Fibroblast of lung (primary cell): ENCODE measurements at regions not wholly inside any gene's neighbourhood (a gene's known extent, or its start where the extent isn't known, plus 50 kb on each side); places are given as distances from the start of the nearest gene placed in this dataset.

Source experiments
- DNase-seq, 2 donors: peaks; one replicate each; pipeline versions ENCODE4 v3.0.0 to v3.0.0-alpha.2; 2010; ENCODE audit warnings: low read depth in 2 of 2
- H2AFZ ChIP-seq: 2 replicates; pipeline ENCODE4 v1.5.1; 2012; ENCODE audit warnings: low read length, control low read depth, inconsistent platforms
- H3K27ac ChIP-seq: 2 replicates; pipeline ENCODE4 v1.5.1; 2011; ENCODE audit warnings: low read length, control low read depth; ENCODE audit not compliant: insufficient read depth
- H3K27me3 ChIP-seq: 2 replicates; pipeline ENCODE4 v1.5.1; 2011; ENCODE audit warnings: mild to moderate bottlenecking, low read length; ENCODE audit not compliant: control insufficient read depth, insufficient read depth
- H3K36me3 ChIP-seq: 2 replicates; pipeline ENCODE4 v1.5.1; 2011; ENCODE audit warnings: low read length; ENCODE audit not compliant: control insufficient read depth, insufficient read depth
- H3K4me1 ChIP-seq: 2 replicates; pipeline ENCODE4 v1.5.1; 2011; ENCODE audit warnings: low read length; ENCODE audit not compliant: control insufficient read depth, insufficient read depth; ENCODE audit errors: extremely low read depth
- H3K4me2 ChIP-seq: 2 replicates; pipeline ENCODE4 v1.5.1; 2011; ENCODE audit warnings: low read length, control low read depth; ENCODE audit not compliant: insufficient read depth; ENCODE audit errors: extremely low read depth
- H3K4me3 ChIP-seq, 4 experiments: fragments of 200-600 bp in 1 of 4; sonication (generic) in 1 of 4; replicated peaks in 1 of 4; 2 replicates each; pipeline ENCODE4 v1.5.1; 2011 to 2016; ENCODE audit warnings: low read length in 4 of 4, low read depth in 3 of 4, mild to moderate bottlenecking in 3 of 4, control low read depth in 2 of 4, inconsistent platforms in 1 of 4, mixed read lengths in 1 of 4; ENCODE audit not compliant: insufficient read depth in 1 of 4; ENCODE audit errors: control extremely low read depth in 1 of 4
- H3K79me2 ChIP-seq: 2 replicates; pipeline ENCODE4 v1.5.1; 2012; ENCODE audit warnings: mild to moderate bottlenecking, low read length, inconsistent platforms; ENCODE audit not compliant: control insufficient read depth, insufficient read depth
- H3K9ac ChIP-seq: 2 replicates; pipeline ENCODE4 v1.5.1; 2011; ENCODE audit warnings: mild to moderate bottlenecking, low read length, control low read depth; ENCODE audit not compliant: insufficient read depth
- H3K9me3 ChIP-seq: 2 replicates; pipeline ENCODE4 v1.5.1; 2012; ENCODE audit warnings: low read depth, low read length; ENCODE audit not compliant: control insufficient read depth, insufficient read depth
- H4K20me1 ChIP-seq: 2 replicates; pipeline ENCODE4 v1.5.1; 2011; ENCODE audit warnings: low read length; ENCODE audit not compliant: control insufficient read depth, insufficient read depth; ENCODE audit errors: extremely low read depth
- EZH2 ChIP-seq: IDR thresholded peaks from 2 replicates; pipeline ENCODE4 v1.5.1; 2012; ENCODE audit warnings: low read length, control low read depth, mild to moderate bottlenecking; ENCODE audit errors: missing control alignments
- TF ChIP-seq, protein P1 (sequence below), 2 donors: IDR thresholded peaks in 1 of 2; conservative IDR thresholded peaks in 1 of 2; 1 replicate in 1 of 2; 2 replicates in 1 of 2; pipeline ENCODE4 v1.5.1; 2011 to 2012; ENCODE audit warnings: low read length in 2 of 2, control low read depth in 1 of 2, inconsistent platforms in 1 of 2, low read depth in 1 of 2, mild to moderate bottlenecking in 1 of 2

DNA sequence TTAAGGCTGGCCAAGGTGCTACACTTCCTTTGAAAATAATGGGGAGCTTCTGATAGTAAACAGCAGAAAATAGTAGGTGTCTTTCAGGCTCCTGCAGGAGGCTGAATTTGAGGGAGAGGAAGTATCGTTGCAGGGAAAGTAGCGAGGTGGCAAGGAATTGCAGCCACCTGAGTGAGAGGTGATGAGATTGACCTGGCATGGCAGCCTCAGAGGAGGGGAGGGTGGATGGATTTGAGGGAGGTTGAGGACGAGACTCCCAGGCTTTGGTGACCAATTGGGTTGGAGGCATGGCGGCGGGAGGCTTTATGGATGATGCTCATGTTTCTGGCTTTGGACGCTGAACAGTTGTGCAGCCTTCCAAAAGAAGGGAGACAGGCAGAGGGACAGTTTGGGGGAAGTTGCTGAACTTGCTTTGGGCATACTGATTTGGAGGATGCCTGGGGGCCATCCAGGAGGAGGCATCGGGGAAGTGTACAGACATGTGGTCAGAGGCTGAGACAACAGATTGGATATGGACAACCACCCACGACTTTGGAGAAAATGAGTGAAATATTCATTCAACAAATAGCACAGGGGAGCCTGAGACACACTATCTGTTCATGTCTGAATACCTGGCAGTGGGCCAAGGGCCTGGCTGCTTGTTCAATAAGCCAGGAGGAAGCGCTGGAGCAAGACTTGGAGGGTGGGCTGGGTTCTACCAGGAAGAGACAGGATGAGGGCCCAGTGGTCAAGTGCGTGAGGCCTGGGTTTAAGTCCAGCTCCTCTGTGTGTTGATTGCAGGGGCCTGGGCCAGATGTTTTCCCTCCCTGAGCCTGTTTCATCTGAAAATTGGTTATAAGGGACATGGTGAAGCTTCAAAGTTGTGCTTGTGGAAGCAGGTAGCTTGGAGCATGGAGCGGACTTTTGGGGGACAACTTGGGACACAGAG lies 113.2 kb downstream of the CEBPB start:
- peaks cover 42% of the 10 kb centered on the region for H3K4me1 ChIP-seq
- DNase-seq = peak; percentile 84 to 93
- H3K79me2 ChIP-seq = no peaks in the 10 kb centered on the region
- no peak overlapping the region for H3K4me3 ChIP-seq
- peak overlapping the region; percentile 66 for H3K9ac ChIP-seq
- no peak overlapping the region for H3K4me2 ChIP-seq
- H2AFZ ChIP-seq = no peak overlapping the region
- no peaks in the 10 kb centered on the region for H3K27me3 ChIP-seq
- TF ChIP-seq, protein P1, sequence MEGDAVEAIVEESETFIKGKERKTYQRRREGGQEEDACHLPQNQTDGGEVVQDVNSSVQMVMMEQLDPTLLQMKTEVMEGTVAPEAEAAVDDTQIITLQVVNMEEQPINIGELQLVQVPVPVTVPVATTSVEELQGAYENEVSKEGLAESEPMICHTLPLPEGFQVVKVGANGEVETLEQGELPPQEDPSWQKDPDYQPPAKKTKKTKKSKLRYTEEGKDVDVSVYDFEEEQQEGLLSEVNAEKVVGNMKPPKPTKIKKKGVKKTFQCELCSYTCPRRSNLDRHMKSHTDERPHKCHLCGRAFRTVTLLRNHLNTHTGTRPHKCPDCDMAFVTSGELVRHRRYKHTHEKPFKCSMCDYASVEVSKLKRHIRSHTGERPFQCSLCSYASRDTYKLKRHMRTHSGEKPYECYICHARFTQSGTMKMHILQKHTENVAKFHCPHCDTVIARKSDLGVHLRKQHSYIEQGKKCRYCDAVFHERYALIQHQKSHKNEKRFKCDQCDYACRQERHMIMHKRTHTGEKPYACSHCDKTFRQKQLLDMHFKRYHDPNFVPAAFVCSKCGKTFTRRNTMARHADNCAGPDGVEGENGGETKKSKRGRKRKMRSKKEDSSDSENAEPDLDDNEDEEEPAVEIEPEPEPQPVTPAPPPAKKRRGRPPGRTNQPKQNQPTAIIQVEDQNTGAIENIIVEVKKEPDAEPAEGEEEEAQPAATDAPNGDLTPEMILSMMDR (conservative IDR thresholded peaks at IDR 0.05 in 1 of 2, IDR thresholded peaks at IDR 0.05 in 1 of 2; ENCODE audit: low read depth in 1 of 2, low read length in 2 of 2) = no peak
- TF ChIP-seq EZH2 = no peak
- no peaks in the 10 kb centered on the region for H3K9me3 ChIP-seq
- no peaks in the 10 kb centered on the region for H3K36me3 ChIP-seq
- H3K27ac ChIP-seq = peak overlapping the region; percentile 99
- no peaks in the 10 kb centered on the region for H4K20me1 ChIP-seq

DNA sequence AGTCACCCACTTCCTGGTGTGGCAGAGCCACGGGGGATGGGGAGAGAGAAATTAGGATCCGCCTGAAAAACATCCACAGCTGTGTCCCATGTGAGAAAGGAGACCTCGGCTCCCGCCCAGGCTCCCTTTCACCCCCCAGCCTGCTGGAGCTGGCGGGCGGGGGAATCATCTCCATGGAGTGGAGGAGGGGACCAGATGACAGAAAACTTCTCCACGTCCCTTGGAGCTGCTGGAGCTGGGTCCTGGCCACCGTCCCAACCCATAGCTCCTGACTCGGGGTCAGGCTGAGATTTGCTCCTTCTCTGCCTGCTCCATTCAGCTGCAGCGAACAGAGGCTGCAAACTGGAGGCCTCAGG lies 113.8 kb downstream of the CEBPB start:
- peaks cover 48% of the 10 kb centered on the region for H3K4me1 ChIP-seq
- H3K27me3 ChIP-seq = no peaks in the 10 kb centered on the region
- no peak overlapping the region for H2AFZ ChIP-seq
- DNase-seq = peak; percentile 80 to 96
- H3K4me3 ChIP-seq = no peak overlapping the region
- no peaks in the 10 kb centered on the region for H3K36me3 ChIP-seq
- H4K20me1 ChIP-seq = no peaks in the 10 kb centered on the region
- TF ChIP-seq, protein P1 (conservative IDR thresholded peaks at IDR 0.05 in 1 of 2, IDR thresholded peaks at IDR 0.05 in 1 of 2; ENCODE audit: low read depth in 1 of 2, low read length in 2 of 2) = no peak
- no peak for TF ChIP-seq EZH2
- H3K79me2 ChIP-seq = no peaks in the 10 kb centered on the region
- peak overlapping the region; percentile 99 for H3K27ac ChIP-seq
- H3K9ac ChIP-seq = peak overlapping the region; percentile 66
- no peaks in the 10 kb centered on the region for H3K9me3 ChIP-seq
- H3K4me2 ChIP-seq = peak overlapping the region; percentile 11

DNA sequence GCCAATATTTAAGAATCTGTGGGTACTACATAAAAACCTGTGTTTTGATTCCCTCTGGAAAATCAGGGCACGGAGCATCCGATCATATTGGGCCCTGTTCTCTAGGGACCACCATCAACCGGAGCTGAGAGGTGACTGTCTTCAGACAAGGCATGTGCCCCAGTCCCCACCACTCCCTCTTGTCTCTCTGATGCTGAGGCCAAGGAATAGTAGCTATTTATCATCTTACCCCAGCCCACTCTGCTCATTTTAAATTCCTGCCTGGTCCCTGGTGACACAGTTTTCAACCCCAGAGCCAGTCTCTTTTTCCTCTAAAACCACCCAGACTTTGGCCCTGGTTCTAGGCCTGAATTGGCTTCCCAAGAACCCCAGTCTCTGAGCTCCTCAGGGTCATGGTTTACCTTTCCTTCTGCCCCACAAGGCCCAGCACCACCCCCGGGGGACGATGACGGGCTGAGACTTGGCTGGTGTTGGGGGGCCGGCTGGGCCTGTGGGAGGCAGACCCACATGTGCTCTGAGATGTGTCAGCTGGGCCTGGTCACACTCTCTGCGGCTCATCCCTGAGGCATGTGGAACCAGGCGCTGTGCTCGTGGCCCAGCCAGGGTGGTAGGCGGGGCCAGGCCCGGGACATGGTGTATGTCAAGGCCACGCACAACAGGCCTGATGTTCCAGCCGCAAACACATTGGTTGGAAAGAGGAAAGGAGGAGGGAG lies 114.4 kb downstream of the CEBPB start:
- DNase-seq = peak; percentile 94 to 99
- Histone ChIP-seq H3K9ac (peak overlapping the region; percentile 66), H2AFZ (no peak overlapping the region), H3K9me3 (no peaks in the 10 kb centered on the region), H3K79me2 (no peaks in the 10 kb centered on the region), H3K36me3 (no peaks in the 10 kb centered on the region), H3K4me1 (peaks cover 48% of the 10 kb centered on the region), H3K27ac (peak overlapping the region; percentile 99), H3K27me3 (no peaks in the 10 kb centered on the region), H4K20me1 (no peaks in the 10 kb centered on the region), H3K4me2 (peak overlapping the region; percentile 72), H3K4me3 (peak overlapping the region in 1 of 4 experiments; percentile 15)
- TF ChIP-seq, protein P1 (conservative IDR thresholded peaks at IDR 0.05 in 1 of 2, IDR thresholded peaks at IDR 0.05 in 1 of 2; ENCODE audit: low read depth in 1 of 2, low read length in 2 of 2) = no peak
- no peak for TF ChIP-seq EZH2
